GM10266 (cell line): ENCODE measurements at regions not wholly inside any gene's neighbourhood (a gene's known extent, or its start where the extent isn't known, plus 50 kb on each side); places are given as distances from the start of the nearest gene placed in this dataset.

Experiments used
- DNase-seq: peaks from one replicate; pipeline ENCODE4 v3.0.0; 2012; ENCODE audit errors: extremely low spot score
- CTCF ChIP-seq: IDR thresholded peaks from 2 replicates; pipeline ENCODE4 v1.5.1; 2012; ENCODE audit warnings: mild to moderate bottlenecking, low read depth; ENCODE audit not compliant: control insufficient read depth, insufficient read depth; ENCODE audit errors: missing control alignments

- DNase-seq = no peak
- TF ChIP-seq CTCF = no peak
Observed at GRCh38 chr6:88538840-88539239, 372.7 kb upstream of the CNR1 start.

GRCh38 chr6:88538130-88538706, 372.1 kb upstream of the CNR1 start:
- TF ChIP-seq CTCF = no peak
- peak; percentile 35 for DNase-seq

GRCh38 chr6:88536071-88536625, 370.0 kb upstream of the CNR1 start:
- DNase-seq = no peak
- no peak for TF ChIP-seq CTCF

- TF ChIP-seq CTCF = no peak
- DNase-seq = peak; percentile 15
Observed at GRCh38 chr6:88535306-88535705, 369.2 kb upstream of the CNR1 start.

- DNase-seq = no peak
- no peak for TF ChIP-seq CTCF
Observed at GRCh38 chr6:88532241-88532860, 366.2 kb upstream of the CNR1 start.

GRCh38 chr6:88529726-88530125, 363.6 kb upstream of the CNR1 start:
- no peak for DNase-seq
- TF ChIP-seq CTCF = no peak

GRCh38 chr6:88520445-88520844, 354.3 kb upstream of the CNR1 start:
- no peak for TF ChIP-seq CTCF
- no peak for DNase-seq
